Activated CD4-positive, alpha-beta T cell treated with anti-CD3 and anti-CD28 coated beads, Interleukin-2, amount 50 U/mL, for 4 hours (primary cell): ENCODE measurements at regions not wholly inside any gene's neighbourhood (a gene's known extent, or its start where the extent isn't known, plus 50 kb on each side); places are given as distances from the start of the nearest gene placed in this dataset.

Experiments used
- DNase-seq, 2 experiments: peaks; one replicate each; pipeline ENCODE4 v3.0.0-alpha.2; 2020

GRCh38 chr10:6343305-6344010 is 140.7 kb downstream of the PFKFB3 start:
- no peak for DNase-seq

DNA sequence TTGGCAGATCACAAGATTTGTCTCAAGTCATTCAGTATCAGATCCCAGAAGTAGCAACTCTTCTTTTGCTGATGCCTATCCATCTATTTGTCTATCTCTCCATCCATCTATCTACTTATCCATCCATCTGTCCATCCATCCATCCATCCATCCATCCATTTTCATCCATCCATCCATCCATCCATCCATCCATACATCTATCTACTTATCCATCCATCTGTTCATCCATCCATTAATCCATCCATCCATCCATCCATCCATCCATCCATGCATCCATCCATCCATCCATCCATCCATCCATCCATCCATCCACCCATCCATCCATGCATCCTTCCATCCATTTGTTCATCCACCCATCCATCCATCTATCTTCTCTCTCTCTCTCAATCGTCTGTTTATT is 142.7 kb downstream of the PFKFB3 start:
- no peak for DNase-seq

DNA sequence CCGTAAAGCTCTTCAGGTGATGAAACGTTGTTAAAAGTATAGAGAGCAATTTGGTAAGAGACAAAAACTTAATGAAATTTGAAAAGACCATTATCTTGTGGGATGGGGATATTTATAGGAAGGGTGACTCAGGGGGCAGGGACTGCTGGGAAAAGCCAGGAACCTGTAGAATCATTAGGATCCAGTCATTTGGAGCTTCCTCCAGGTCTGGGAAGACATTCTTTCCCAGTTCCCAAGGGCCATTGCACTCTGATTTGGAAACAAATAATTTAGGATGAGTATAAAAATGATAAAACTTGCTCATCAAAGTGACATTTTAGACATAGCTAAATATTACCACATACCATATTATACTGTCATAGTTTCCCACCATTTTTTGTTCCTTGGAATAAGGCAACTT is 143.9 kb downstream of the PFKFB3 start:
- DNase-seq, result no peak

DNA sequence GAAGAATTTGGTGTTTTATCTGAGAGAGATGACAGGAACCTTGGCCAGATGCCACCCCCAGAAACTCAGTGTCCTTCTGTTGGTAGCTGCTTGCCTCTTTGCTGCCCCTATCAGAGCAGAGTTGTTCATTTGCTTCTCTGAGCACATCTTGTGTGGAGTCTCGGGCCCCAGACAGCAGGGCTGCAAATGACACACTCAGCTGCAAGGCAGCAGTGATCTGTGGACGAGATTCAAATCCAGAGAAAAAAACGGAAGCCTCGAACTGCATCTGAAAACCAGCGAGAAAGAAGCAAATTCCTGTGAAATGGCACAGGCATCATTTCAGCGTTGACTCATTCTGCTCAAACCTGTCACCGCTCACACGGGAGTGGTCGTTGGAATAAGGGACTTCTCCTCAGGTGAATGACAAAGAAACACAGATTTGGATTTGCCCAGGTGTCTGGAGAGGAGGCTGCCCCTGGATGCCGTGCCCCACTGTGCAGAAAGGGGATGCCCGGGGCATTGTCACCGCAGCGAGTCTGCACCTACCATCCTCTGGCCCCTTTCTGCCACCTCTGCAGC is 144.7 kb downstream of the PFKFB3 start:
- peak; percentile 45 to 51 for DNase-seq

GRCh38 chr10:6348096-6348874 is 145.6 kb downstream of the PFKFB3 start:
- peak; percentile 79 to 83 for DNase-seq

GRCh38 chr10:6349846-6350535 is 147.3 kb downstream of the PFKFB3 start:
- no peak for DNase-seq

DNA sequence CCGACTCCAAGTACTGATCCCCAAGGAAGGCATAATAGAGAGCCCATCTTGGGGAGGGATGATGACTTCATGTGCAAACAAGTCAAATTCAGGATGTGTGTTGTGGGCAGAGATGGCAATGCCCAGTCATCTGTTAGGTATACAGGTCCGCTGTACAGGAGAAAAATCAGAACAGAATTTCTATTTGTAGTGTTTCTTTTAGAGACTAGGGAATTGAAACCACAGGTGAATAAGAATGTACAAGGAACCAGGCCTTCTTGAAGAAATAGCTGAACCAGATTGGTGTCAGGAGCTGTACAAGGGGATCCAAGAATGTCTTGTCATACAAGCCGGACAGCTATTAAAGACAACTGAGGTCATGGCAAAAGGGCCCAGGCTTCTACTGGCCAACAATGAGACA is 147.9 kb downstream of the PFKFB3 start:
- DNase-seq, result no peak

- DNase-seq, result no peak
Measured at GRCh38 chr10:6351495-6351894, 148.8 kb downstream of the PFKFB3 start.

DNA sequence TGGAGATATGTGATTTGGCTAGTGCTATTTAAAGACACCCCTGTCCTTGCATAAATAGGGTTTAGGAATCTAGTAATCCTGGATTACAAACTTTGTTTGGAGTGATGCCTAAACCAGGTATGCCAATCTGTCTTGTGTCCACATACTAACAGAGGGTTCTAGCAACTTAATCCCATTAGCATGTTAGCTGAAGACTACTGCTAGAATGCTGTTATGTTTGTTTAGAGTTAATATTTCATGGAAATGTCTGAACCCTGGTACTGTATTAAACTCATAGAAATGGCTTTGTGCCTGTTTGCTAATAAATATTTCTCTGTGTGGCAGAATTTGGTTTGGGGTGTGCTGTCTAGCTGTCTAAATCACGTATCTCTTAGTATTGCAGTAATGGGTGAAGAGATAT is 150.8 kb downstream of the PFKFB3 start:
- DNase-seq, result no peak

- DNase-seq, result no peak
Measured at GRCh38 chr10:6354168-6354772, 151.5 kb downstream of the PFKFB3 start.

DNA sequence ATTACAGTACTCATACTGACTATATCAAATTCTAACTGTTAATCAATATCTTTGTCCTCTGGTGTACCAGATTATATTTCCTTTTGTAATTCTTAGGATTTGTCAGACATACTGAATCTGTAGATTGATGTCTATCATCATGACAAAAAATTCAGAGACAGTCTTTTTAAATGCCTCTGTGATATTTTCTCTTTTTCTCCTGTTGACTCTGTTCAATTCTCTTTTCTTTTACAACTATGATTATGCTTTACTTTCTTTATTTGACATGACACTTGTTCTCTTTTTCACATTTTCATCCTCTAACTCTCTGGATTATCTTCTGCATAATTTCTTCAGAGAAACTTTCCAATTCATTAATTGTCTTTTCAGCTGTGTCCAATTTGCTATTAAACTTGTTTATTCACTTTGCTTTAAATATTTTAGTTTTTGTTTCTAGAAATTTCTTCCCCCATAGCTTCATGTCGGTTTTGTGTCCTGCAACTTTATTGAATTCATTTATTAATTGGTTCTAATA is 153.6 kb downstream of the PFKFB3 start:
- DNase-seq, result no peak

GRCh38 chr10:6361869-6362268 is 159.1 kb downstream of the PFKFB3 start:
- DNase-seq, result no peak

- no peak for DNase-seq
Measured at GRCh38 chr10:6362879-6363278, 160.1 kb downstream of the PFKFB3 start.

DNA sequence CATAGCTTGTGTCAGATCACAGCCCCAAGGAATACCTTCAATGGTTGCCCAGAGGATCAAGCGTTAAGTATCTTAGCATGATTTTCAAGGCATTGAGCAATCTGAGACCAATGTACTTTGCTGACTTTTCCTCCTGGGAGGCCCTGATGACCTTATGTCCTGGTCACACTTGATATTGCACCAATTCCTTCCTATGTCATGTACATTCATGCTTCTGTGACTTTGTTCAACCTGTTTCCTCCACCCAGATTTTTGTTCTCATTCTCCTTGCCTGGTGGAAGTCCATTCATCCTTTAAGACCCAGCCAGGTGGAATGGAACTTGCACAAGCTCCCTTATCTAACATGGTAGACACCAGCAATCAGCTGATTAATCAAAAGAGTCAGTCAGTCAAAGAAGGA is 160.8 kb downstream of the PFKFB3 start:
- no peak for DNase-seq

- DNase-seq, result no peak
Measured at GRCh38 chr10:6364283-6364682, 161.6 kb downstream of the PFKFB3 start.

- no peak for DNase-seq
Measured at GRCh38 chr10:6364893-6365292, 162.2 kb downstream of the PFKFB3 start.

- DNase-seq, result no peak
Measured at GRCh38 chr10:6365384-6365783, 162.7 kb downstream of the PFKFB3 start.
